Activated T-cell treated with anti-CD3 and anti-CD28 coated beads for 4 hours (primary cell): ENCODE measurements at regions not wholly inside any gene's neighbourhood (a gene's known extent, or its start where the extent isn't known, plus 50 kb on each side); places are given as distances from the start of the nearest gene placed in this dataset.
"Not testable (repeated sequence)": the region's sequence is repeated elsewhere in the genome, so short reads cannot be mapped to it uniquely, and the experiment has no call there.

Source experiments
- DNase-seq: peaks from one replicate; pipeline ENCODE4 v3.0.0-alpha.2; 2020

- DNase-seq = no peak
Observed at GRCh38 chr4:153929675-153930074, 140.8 kb upstream of the SFRP2 start.

GRCh38 chr4:153927451-153927850 is 138.6 kb upstream of the SFRP2 start:
- DNase-seq = no peak

- DNase-seq = no peak
Observed at GRCh38 chr4:153922148-153922547, 133.3 kb upstream of the SFRP2 start.

GRCh38 chr4:153919667-153920066 is 130.8 kb upstream of the SFRP2 start:
- no peak for DNase-seq

- no peak for DNase-seq
Observed at GRCh38 chr4:153916273-153916755, 127.4 kb upstream of the SFRP2 start.

GRCh38 chr4:153912301-153912700 is 123.4 kb upstream of the SFRP2 start:
- no peak for DNase-seq

- DNase-seq = no peak
Observed at GRCh38 chr4:153909672-153910071, 120.8 kb upstream of the SFRP2 start.

- DNase-seq = no peak
Observed at GRCh38 chr4:153906231-153906630, 117.3 kb upstream of the SFRP2 start.

- no peak for DNase-seq
Observed at GRCh38 chr4:153905231-153905630, 116.3 kb upstream of the SFRP2 start.

- DNase-seq = no peak
Observed at GRCh38 chr4:153904011-153904410, 115.1 kb upstream of the SFRP2 start.

- DNase-seq = no peak
Observed at GRCh38 chr4:153901220-153901619, 112.3 kb upstream of the SFRP2 start.

- DNase-seq = no peak
Observed at GRCh38 chr4:153900426-153900825, 111.5 kb upstream of the SFRP2 start.

- DNase-seq = no peak
Observed at GRCh38 chr4:153890761-153891160, 101.9 kb upstream of the SFRP2 start.

GRCh38 chr4:153887217-153887616 is 98.3 kb upstream of the SFRP2 start:
- no peak for DNase-seq

GRCh38 chr4:153884325-153884724 is 95.4 kb upstream of the SFRP2 start:
- no peak for DNase-seq

- no peak for DNase-seq
Observed at GRCh38 chr4:153880983-153881382, 92.1 kb upstream of the SFRP2 start.

- DNase-seq = no peak
Observed at GRCh38 chr4:153877898-153878297, 89.0 kb upstream of the SFRP2 start.

- DNase-seq = no peak
Observed at GRCh38 chr4:153873741-153874140, 84.9 kb upstream of the SFRP2 start.

- not testable (repeated sequence) for DNase-seq
Observed at GRCh38 chr4:153866766-153867165, 77.9 kb upstream of the SFRP2 start.

GRCh38 chr4:153852501-153852900 is 63.6 kb upstream of the SFRP2 start:
- DNase-seq = no peak

- DNase-seq = no peak
Observed at GRCh38 chr4:153850533-153851280, 61.8 kb upstream of the SFRP2 start.

- DNase-seq = no peak
Observed at GRCh38 chr4:153844144-153844543, 55.3 kb upstream of the SFRP2 start.
